ENCODE measurements at regions not wholly inside any gene's neighbourhood (a gene's known extent, or its start where the extent isn't known, plus 50 kb on each side); places are given as distances from the start of the nearest gene placed in this dataset.
"Not testable (repeated sequence)": the region's sequence is repeated elsewhere in the genome, so short reads cannot be mapped to it uniquely, and the experiment has no call there.

DNA sequence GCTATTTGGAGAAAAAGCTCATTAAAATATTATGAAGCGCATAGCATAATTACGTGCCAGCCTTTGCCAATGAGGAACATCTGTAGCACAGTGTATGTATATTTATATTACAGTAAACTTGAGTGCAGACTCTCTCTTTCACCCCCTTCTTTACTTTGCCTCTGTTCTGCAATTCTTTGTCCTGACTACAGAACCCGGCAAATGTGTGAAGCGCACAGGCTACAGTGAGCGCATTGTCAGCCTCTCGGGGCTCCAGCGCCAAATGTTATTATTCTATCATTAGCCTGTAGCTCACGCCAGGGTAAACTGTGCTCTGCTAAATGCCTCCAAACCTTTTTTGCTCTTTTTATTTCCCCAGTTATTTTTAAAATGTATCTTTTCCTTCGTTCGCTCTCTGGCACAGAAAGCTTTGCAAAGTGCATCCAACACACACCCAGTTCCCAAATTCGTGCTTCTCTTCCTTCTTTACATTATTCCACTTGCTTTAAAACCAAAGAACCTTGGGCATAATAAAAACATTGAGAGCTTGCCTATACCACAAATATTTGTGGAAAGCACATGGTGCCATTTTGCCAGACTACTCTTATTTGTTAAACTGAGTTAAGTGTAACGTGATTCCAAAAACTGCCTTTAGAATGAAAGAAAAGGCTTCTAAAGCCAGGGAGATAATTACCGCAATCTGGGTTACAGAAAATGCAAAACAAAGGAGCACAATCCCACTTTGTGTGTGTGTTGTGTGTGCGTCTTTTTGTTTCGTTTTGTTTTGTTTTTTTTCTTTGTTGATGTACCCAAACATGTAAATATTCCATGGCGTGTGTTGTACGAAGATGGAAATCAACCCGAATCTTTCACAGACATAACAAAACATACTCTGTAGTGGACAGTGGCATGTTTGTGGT, 164.1 kb upstream of the MPDZ start:
- no peak for DNase-seq (ENCODE audit: low read depth)
- TF ChIP-seq, protein P1, sequence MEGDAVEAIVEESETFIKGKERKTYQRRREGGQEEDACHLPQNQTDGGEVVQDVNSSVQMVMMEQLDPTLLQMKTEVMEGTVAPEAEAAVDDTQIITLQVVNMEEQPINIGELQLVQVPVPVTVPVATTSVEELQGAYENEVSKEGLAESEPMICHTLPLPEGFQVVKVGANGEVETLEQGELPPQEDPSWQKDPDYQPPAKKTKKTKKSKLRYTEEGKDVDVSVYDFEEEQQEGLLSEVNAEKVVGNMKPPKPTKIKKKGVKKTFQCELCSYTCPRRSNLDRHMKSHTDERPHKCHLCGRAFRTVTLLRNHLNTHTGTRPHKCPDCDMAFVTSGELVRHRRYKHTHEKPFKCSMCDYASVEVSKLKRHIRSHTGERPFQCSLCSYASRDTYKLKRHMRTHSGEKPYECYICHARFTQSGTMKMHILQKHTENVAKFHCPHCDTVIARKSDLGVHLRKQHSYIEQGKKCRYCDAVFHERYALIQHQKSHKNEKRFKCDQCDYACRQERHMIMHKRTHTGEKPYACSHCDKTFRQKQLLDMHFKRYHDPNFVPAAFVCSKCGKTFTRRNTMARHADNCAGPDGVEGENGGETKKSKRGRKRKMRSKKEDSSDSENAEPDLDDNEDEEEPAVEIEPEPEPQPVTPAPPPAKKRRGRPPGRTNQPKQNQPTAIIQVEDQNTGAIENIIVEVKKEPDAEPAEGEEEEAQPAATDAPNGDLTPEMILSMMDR (IDR thresholded peaks at IDR 0.05; ENCODE audit: control insufficient read depth, extremely low read depth, insufficient read depth) = no peak
- no peak overlapping the region for H3K4me3 ChIP-seq (ENCODE audit: low read depth, low read length)

DNA sequence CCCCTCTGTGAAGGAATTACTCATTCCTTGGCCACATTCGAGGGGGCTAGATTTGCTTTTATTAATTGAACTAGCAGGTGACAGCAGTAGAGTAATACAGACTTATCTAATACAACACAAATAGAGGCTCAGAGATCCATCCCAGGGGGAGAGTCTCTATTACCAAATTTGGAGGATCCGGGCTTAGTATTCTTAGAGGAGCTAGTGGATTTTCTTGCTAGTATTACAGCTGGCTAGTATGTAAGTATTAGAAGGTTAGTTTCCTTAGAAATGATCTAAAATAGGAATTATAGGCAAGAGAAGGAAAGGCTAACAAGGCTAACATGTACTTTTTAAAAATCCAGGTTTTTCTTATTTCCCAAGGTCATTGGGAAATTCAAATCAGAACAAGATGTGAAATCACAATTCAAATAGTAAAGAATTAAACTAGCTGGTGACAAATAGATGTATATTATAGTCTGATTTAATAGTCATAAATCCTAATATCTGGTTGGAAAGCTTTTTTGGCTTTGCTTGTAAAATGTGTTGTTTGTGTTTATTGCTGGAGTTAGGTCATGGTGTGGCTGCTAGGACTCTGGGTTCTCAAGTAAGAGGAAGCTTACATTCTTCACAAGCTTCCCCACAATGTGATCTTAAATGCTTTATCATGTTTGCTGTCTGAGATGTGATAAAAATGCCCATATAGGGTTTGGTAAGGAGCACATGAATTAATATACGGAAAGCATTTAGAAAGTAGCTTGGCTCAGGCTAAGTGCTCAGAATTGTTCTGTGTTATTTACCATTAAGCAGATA, 160.4 kb upstream of the MPDZ start:
- TF ChIP-seq, protein P1 (IDR thresholded peaks at IDR 0.05; ENCODE audit: control insufficient read depth, extremely low read depth, insufficient read depth) = no peak
- peak; percentile 73 for DNase-seq (ENCODE audit: low read depth)
- no peak overlapping the region for H3K4me3 ChIP-seq (ENCODE audit: low read depth, low read length)

DNA sequence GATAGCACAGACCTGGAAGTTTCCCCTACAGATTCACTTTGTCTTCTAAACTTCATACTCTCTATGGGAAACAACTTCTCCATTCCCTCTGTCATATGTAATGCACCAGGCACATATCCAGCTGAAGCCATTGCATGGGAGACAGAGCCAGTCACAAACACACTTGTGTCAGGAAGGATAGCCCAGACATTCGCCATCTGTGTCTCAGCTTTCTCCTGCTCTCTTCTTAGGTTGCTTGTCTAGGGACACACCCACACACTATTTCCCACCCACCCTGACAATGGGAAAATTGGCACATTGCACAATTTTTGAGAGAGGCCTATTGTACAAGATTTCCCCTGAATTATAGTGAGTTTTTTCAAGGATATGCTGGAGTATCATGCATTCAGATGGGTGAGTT, 158.4 kb upstream of the MPDZ start:
- no peak overlapping the region for H3K4me3 ChIP-seq (ENCODE audit: low read depth, low read length)
- DNase-seq (ENCODE audit: low read depth) = no peak
- TF ChIP-seq, protein P1 (IDR thresholded peaks at IDR 0.05; ENCODE audit: control insufficient read depth, extremely low read depth, insufficient read depth) = no peak

DNA sequence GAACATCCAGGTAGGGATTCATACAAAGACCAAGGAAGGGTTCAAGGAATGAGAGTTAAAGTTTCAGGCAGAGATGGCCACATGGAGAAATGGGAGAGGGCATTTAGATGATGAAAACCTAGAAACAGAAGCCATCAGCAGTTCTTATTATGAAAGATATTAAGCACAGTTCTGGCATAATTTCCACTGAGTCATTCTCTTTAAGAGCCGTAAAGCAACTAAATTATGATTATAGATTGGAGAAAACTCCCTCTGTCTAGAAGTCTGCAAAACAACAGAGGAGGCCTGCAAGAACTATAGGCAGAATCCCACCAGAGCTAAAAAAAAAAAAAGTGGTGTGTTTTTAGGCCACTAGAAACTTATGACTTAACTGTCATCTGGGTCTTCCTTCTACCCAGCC, 157.1 kb upstream of the MPDZ start:
- no peak overlapping the region for H3K4me3 ChIP-seq (ENCODE audit: low read depth, low read length)
- no peak for DNase-seq (ENCODE audit: low read depth)
- TF ChIP-seq, protein P1 (IDR thresholded peaks at IDR 0.05; ENCODE audit: control insufficient read depth, extremely low read depth, insufficient read depth) = no peak

DNA sequence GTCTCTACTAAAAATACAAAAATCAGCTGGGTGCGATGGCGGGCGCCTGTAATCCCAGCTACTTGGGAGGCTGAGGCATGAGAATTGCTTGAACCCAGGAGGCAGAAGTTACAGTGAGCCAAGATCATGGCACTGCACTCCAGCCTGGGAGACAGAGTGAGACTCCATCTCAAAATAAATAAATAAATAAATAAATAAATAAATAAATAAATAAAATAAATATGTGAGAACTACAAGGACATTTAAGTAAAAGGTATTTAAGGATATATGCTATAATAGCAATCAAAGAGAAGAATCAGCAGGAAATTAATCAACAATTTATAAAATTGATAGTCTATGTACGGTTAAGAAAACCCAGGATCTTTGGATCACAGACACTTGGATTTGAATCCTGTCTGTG, 154.0 kb upstream of the MPDZ start:
- not testable (repeated sequence) for H3K4me3 ChIP-seq (ENCODE audit: low read depth, low read length); DNase-seq (ENCODE audit: low read depth)

DNA sequence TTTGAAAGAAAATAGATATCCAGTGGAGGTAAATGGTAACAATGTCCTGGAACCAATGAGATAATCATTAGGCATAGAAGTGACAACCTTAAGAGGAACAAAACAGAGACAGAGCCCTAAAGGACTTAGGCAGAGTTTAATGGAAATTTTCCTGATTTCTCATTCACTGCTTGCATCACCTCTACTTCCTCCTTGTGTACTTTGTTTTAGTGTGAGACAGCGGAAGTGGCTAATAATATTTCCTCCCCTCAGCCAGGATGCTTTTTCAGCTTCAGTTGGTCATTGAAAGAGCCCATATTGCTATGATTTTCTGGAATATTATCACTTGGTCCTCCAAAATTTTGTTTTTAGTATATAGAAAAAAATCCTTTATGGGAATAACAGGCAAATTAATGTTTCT, 153.4 kb upstream of the MPDZ start:
- no peak overlapping the region for H3K4me3 ChIP-seq (ENCODE audit: low read depth, low read length)
- DNase-seq (ENCODE audit: low read depth) = no peak
- TF ChIP-seq, protein P1 (IDR thresholded peaks at IDR 0.05; ENCODE audit: control insufficient read depth, extremely low read depth, insufficient read depth) = no peak

DNA sequence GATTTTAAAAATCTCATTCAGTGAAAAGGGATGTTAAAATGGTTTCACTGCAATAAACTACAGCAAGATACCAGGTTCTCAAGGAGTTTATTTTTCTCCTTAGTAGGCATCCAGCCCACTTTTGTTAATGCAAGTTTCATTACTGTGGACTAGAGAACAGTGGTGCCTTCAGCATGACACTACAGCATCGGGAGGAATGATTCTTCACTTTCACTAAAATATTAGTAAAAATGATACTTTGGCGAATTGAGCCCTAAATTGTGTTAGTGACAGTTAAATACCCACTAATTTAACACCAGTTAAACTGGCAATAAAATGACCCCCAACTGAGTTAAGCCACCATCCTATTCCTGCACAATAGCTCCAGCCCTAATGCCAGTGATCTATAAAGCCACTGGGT, 152.2 kb upstream of the MPDZ start:
- DNase-seq (ENCODE audit: low read depth) = no peak
- TF ChIP-seq, protein P1 (IDR thresholded peaks at IDR 0.05; ENCODE audit: control insufficient read depth, extremely low read depth, insufficient read depth) = no peak
- no peak overlapping the region for H3K4me3 ChIP-seq (ENCODE audit: low read depth, low read length)
